ENCODE measurements at regions not wholly inside any gene's neighbourhood (a gene's known extent, or its start where the extent isn't known, plus 50 kb on each side); places are given as distances from the start of the nearest gene placed in this dataset.

DNA sequence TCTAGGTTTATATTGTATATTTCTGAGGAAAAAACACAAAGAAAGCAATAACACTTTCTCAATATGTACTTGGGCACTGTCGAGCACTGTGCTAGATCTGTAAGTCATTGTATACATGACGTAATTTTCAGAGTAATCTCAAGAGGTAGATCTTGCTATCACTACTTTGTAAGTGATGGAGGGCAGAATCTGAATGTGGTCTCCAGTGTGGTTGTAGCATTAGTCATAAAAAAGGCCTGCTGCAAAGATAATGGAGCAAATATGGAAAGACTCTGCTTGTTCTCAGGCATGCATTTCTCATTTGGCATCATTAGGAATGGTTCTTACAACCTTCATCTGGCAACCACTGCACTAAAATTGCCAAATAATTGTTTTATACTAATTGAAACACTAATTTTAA lies 419.8 kb upstream of the CCDC179 start:
- H3K9me3 Mint-ChIP-seq: peaks cover 3 to 11% (median 10%) of the 10 kb centered on the region in 3 donors
- no peaks in the 10 kb centered on the region for H3K9me3 ChIP-seq
- ChIA-PET POLR2A (no interaction called here), CTCF (no interaction called here)
- H3K27me3 Mint-ChIP-seq: no peaks in the 10 kb centered on the region
- H3K36me3 Mint-ChIP-seq: no peaks in the 10 kb centered on the region
- no peak overlapping the region for H3K27ac Mint-ChIP-seq
- ATAC-seq (replicated peaks in 1 of 4) (no peak), DNase-seq (no peak)
- no peak overlapping the region for H3K27ac ChIP-seq (ENCODE audit: low read length)
- no peak overlapping the region for H3K4me3 Mint-ChIP-seq
- no peaks in the 10 kb centered on the region for H3K4me1 Mint-ChIP-seq
- WGBS (ENCODE audit: insufficient coverage): 83% methylated on average over 1 of the region's 2 CpGs
- H3K4me3 ChIP-seq (ENCODE audit: control insufficient read depth in 1 of 2, extremely low read depth in 1 of 2, low read length in 1 of 2): no peak overlapping the region
- H3K4me1 ChIP-seq (ENCODE audit: control insufficient read depth in 1 of 2, extremely low read depth in 1 of 2, insufficient read depth in 2 of 2, low read length in 2 of 2): no peaks in the 10 kb centered on the region
- no peaks in the 10 kb centered on the region for H3K36me3 ChIP-seq (ENCODE audit: control insufficient read depth in 2 of 2, extremely low read depth in 1 of 2, insufficient read depth in 1 of 2, low read length in 1 of 2)
- no peaks in the 10 kb centered on the region for H3K27me3 ChIP-seq (replicated peaks in 1 of 2; ENCODE audit: control insufficient read depth in 2 of 2, extremely low read depth in 1 of 2, insufficient read depth in 2 of 2, low read length in 1 of 2)

DNA sequence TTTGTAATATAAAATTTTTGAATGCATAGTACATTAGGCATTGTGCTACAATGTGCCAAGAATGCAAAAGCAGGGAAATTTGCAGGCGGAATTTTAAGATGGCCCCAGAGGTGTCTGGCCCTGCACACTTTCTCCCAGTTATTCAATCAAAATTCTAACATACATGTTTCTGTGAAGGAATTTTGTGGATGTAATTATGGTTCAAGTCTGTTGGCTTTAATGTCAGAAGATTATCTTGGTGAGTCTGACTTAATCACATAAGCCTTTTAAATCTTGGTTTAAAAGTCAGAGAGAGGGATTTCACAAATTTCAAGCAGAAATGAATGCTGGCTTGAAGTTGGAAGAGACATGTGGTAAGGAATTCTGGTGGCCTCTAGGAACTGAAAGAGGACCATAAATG lies 423.4 kb upstream of the CCDC179 start:
- POLR2A ChIA-PET: no interaction called here
- no peaks in the 10 kb centered on the region for H3K27me3 ChIP-seq (replicated peaks in 1 of 2; ENCODE audit: control insufficient read depth in 2 of 2, extremely low read depth in 1 of 2, insufficient read depth in 2 of 2, low read length in 1 of 2)
- ATAC-seq (replicated peaks in 1 of 4) (no peak), DNase-seq (no peak)
- Mint-ChIP-seq H3K4me3 (no peak overlapping the region), H3K36me3 (no peaks in the 10 kb centered on the region), H3K27ac (no peak overlapping the region), H3K9me3 (peaks cover 0 to 11% (median 8%) of the 10 kb centered on the region in 3 donors), H3K27me3 (no peaks in the 10 kb centered on the region), H3K4me1 (no peaks in the 10 kb centered on the region)
- CTCF ChIA-PET: no interaction called here
- no peak overlapping the region for H3K27ac ChIP-seq (ENCODE audit: low read length)
- no CpG with 5 or more reads among the region's 1 CpG for WGBS (ENCODE audit: insufficient coverage)
- H3K36me3 ChIP-seq (ENCODE audit: control insufficient read depth in 2 of 2, extremely low read depth in 1 of 2, insufficient read depth in 1 of 2, low read length in 1 of 2): no peaks in the 10 kb centered on the region
- no peaks in the 10 kb centered on the region for H3K4me1 ChIP-seq (ENCODE audit: control insufficient read depth in 1 of 2, extremely low read depth in 1 of 2, insufficient read depth in 2 of 2, low read length in 2 of 2)
- H3K9me3 ChIP-seq: no peaks in the 10 kb centered on the region
- no peak overlapping the region for H3K4me3 ChIP-seq (ENCODE audit: control insufficient read depth in 1 of 2, extremely low read depth in 1 of 2, low read length in 1 of 2)

DNA sequence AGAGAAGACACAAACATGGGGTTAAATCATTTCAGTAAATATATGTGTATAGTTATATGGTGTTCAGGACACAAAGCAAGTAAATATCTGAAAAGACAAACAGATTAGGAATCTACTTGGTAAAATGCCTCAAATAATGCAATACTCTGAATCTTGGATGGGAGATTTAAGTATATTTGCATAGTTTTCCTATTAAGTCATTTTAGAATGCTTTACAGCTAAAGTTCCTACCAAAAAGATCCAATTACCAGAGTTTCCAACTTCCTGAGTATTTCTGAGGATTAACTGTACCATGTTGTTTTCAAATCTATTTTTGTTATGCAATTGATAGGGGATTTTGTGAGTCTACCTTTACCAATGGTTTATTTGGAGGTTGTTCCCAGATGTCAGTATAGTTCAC lies 424.4 kb upstream of the CCDC179 start:
- ATAC-seq (replicated peaks in 1 of 4) (no peak), DNase-seq (no peak)
- Histone ChIP-seq H3K9me3 (no peaks in the 10 kb centered on the region), H3K27ac (ENCODE audit: low read length) (no peak overlapping the region), H3K36me3 (ENCODE audit: control insufficient read depth in 2 of 2, extremely low read depth in 1 of 2, insufficient read depth in 1 of 2, low read length in 1 of 2) (no peaks in the 10 kb centered on the region), H3K4me1 (ENCODE audit: control insufficient read depth in 1 of 2, extremely low read depth in 1 of 2, insufficient read depth in 2 of 2, low read length in 2 of 2) (no peaks in the 10 kb centered on the region), H3K4me3 (ENCODE audit: control insufficient read depth in 1 of 2, extremely low read depth in 1 of 2, low read length in 1 of 2) (no peak overlapping the region), H3K27me3 (replicated peaks in 1 of 2; ENCODE audit: control insufficient read depth in 2 of 2, extremely low read depth in 1 of 2, insufficient read depth in 2 of 2, low read length in 1 of 2) (no peaks in the 10 kb centered on the region)
- peaks cover 0 to 8% (median 8%) of the 10 kb centered on the region in 3 donors for H3K9me3 Mint-ChIP-seq
- ChIA-PET POLR2A (no interaction called here), CTCF (no interaction called here)
- H3K27me3 Mint-ChIP-seq: no peaks in the 10 kb centered on the region
- no peaks in the 10 kb centered on the region for H3K4me1 Mint-ChIP-seq
- no peak overlapping the region for H3K4me3 Mint-ChIP-seq
- no peaks in the 10 kb centered on the region for H3K36me3 Mint-ChIP-seq
- no peak overlapping the region for H3K27ac Mint-ChIP-seq

DNA sequence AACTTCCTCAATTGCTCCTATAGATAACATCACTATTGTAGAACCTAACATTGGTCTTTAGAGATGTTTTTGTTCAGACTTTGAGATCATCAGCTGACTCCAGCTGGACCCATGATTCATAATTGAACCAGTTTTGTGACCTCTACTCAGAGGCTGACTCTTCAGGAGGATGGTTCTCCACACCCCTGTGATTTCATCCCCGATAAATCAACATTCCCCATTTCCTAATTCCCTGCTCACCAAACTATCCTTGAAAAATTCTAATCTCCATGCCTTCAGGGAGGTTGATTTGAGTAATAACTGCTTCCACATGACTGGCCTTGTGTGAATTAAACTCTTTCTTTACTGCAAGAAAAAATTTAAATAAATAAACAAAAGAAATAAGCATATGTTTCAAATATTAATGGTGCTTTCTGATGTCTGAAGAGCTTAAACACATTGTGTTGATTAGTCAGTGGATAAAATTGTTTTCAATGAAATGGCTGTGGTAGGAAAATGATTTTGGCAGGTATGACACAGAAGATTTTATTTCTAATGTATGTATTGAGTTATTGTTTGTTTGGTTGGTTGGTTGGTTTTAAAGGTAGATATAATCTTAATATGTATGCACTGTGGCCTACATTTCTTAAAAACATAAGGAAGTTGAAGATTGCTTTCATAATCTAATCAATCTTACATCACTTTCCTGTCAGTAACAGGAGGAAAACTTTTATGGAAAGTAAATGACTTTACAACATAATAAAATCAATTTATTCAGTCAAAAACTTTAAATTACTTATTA lies 427.9 kb upstream of the CCDC179 start:
- Histone ChIP-seq H3K27me3 (replicated peaks in 1 of 2; ENCODE audit: control insufficient read depth in 2 of 2, extremely low read depth in 1 of 2, insufficient read depth in 2 of 2, low read length in 1 of 2) (no peaks in the 10 kb centered on the region), H3K4me3 (ENCODE audit: control insufficient read depth in 1 of 2, extremely low read depth in 1 of 2, low read length in 1 of 2) (no peak overlapping the region), H3K4me1 (ENCODE audit: control insufficient read depth in 1 of 2, extremely low read depth in 1 of 2, insufficient read depth in 2 of 2, low read length in 2 of 2) (no peaks in the 10 kb centered on the region), H3K27ac (ENCODE audit: low read length) (no peak overlapping the region), H3K36me3 (ENCODE audit: control insufficient read depth in 2 of 2, extremely low read depth in 1 of 2, insufficient read depth in 1 of 2, low read length in 1 of 2) (no peaks in the 10 kb centered on the region), H3K9me3 (no peaks in the 10 kb centered on the region)
- DNase-seq: no peak
- Mint-ChIP-seq H3K4me1 (no peaks in the 10 kb centered on the region), H3K27ac (no peak overlapping the region), H3K36me3 (no peaks in the 10 kb centered on the region), H3K27me3 (no peaks in the 10 kb centered on the region), H3K4me3 (no peak overlapping the region), H3K9me3 (peaks cover under 1 to 17% (median 8%) of the 10 kb centered on the region in 3 donors)
- POLR2A ChIA-PET: no interaction called here
- CTCF ChIA-PET: no interaction called here
- WGBS (ENCODE audit: insufficient coverage): no CpG with 5 or more reads among the region's 1 CpG
- ATAC-seq (replicated peaks in 1 of 4): no peak

DNA sequence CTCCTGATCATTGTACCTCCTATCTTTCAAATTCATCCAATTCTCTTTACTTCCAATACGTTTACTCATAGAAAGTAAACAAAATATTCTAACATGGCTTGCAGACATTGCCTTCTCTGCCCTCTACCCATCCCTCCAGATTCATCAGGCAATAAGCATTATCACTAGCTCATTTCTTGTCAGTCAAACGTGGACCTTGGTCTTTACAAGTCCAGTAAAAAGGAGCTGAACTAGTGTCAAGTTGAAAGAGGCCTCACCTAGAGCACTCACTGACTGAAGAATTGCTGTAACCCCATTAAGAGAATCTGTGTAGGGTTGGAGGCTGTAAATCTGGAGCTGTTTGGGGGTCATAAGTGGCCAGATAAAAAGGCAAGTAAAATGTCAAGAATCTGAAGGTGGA lies 435.0 kb upstream of the CCDC179 start:
- no peak overlapping the region for H3K27ac Mint-ChIP-seq
- H3K4me1 Mint-ChIP-seq: no peaks in the 10 kb centered on the region
- WGBS (ENCODE audit: insufficient coverage): 33% methylated on average over 1 of the region's 2 CpGs
- H3K9me3 Mint-ChIP-seq: peaks cover 3 to 18% (median 5%) of the 10 kb centered on the region in 3 donors
- H3K27me3 ChIP-seq (replicated peaks in 1 of 2; ENCODE audit: control insufficient read depth in 2 of 2, extremely low read depth in 1 of 2, insufficient read depth in 2 of 2, low read length in 1 of 2): no peaks in the 10 kb centered on the region
- CTCF ChIA-PET: no interaction called here
- no peak for DNase-seq
- POLR2A ChIA-PET: no interaction called here
- ATAC-seq (replicated peaks in 1 of 4): no peak
- no peak overlapping the region for H3K27ac ChIP-seq (ENCODE audit: low read length)
- no peaks in the 10 kb centered on the region for H3K36me3 Mint-ChIP-seq
- no peaks in the 10 kb centered on the region for H3K27me3 Mint-ChIP-seq
- H3K4me1 ChIP-seq (ENCODE audit: control insufficient read depth in 1 of 2, extremely low read depth in 1 of 2, insufficient read depth in 2 of 2, low read length in 2 of 2): no peaks in the 10 kb centered on the region
- no peak overlapping the region for H3K4me3 ChIP-seq (ENCODE audit: control insufficient read depth in 1 of 2, extremely low read depth in 1 of 2, low read length in 1 of 2)
- H3K9me3 ChIP-seq: no peaks in the 10 kb centered on the region
- H3K4me3 Mint-ChIP-seq: no peak overlapping the region
- no peaks in the 10 kb centered on the region for H3K36me3 ChIP-seq (ENCODE audit: control insufficient read depth in 2 of 2, extremely low read depth in 1 of 2, insufficient read depth in 1 of 2, low read length in 1 of 2)

DNA sequence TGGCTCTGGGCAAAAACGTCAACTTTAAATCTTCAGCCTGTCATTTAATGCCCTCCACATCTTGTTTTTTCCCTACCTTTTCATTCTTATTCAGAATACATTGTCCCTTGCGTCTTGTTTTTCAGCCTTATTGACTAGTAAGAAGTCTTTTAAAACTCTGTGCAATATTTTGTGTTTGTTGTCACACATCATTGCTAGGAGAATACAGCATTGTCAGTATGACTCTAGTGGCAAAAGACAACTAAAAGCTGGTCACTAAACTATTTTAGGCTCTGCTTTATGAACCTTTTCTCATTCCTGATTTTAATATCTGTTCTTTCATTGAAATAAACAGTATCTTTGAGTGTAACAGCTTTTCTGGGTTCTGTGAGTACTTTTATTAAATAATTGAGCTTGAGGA lies 447.8 kb upstream of the CCDC179 start:
- Mint-ChIP-seq H3K36me3 (peaks cover 2% of the 10 kb centered on the region), H3K4me1 (no peaks in the 10 kb centered on the region), H3K27ac (no peak overlapping the region), H3K9me3 (peaks cover 15 to 28% (median 26%) of the 10 kb centered on the region in 3 donors), H3K27me3 (no peaks in the 10 kb centered on the region), H3K4me3 (no peak overlapping the region)
- ATAC-seq (replicated peaks in 1 of 4) (no peak), DNase-seq (no peak)
- Histone ChIP-seq H3K4me1 (ENCODE audit: control insufficient read depth in 1 of 2, extremely low read depth in 1 of 2, insufficient read depth in 2 of 2, low read length in 2 of 2) (no peaks in the 10 kb centered on the region), H3K27ac (ENCODE audit: low read length) (no peak overlapping the region), H3K9me3 (no peaks in the 10 kb centered on the region), H3K36me3 (ENCODE audit: control insufficient read depth in 2 of 2, extremely low read depth in 1 of 2, insufficient read depth in 1 of 2, low read length in 1 of 2) (no peaks in the 10 kb centered on the region), H3K4me3 (ENCODE audit: control insufficient read depth in 1 of 2, extremely low read depth in 1 of 2, low read length in 1 of 2) (no peak overlapping the region), H3K27me3 (replicated peaks in 1 of 2; ENCODE audit: control insufficient read depth in 2 of 2, extremely low read depth in 1 of 2, insufficient read depth in 2 of 2, low read length in 1 of 2) (no peaks in the 10 kb centered on the region)
- ChIA-PET POLR2A (no interaction called here), CTCF (no interaction called here)
- WGBS (ENCODE audit: insufficient coverage): no CpG with 5 or more reads among the region's 2 CpGs

DNA sequence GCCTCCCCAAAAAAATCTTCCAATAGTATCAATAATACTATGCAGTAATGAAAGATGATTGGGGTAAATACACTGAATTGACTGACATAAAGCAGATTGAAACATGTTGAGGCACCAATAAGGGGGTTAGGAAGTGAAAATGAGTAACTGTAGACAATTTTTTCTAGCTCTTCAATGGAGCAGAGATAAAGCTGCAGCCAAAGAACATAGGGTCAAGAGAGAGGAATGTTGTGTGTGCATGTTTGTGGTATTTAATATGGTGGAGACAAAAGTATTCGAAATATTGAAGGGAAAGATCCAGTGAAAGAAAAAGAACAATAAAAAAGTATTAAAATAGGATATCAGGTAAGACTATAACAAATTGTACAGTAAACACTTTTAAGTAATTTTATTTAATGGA lies 450.0 kb upstream of the CCDC179 start:
- no CpG with 5 or more reads among the region's 1 CpG for WGBS (ENCODE audit: insufficient coverage)

More for the DNA sequence above, 450.0 kb upstream of the CCDC179 start:
- Mint-ChIP-seq H3K9me3 (peaks cover 10 to 19% (median 16%) of the 10 kb centered on the region in 3 donors), H3K36me3 (no peaks in the 10 kb centered on the region), H3K4me1 (no peaks in the 10 kb centered on the region), H3K27ac (no peak overlapping the region), H3K27me3 (no peaks in the 10 kb centered on the region), H3K4me3 (no peak overlapping the region)
- no peaks in the 10 kb centered on the region for H3K9me3 ChIP-seq
- H3K27me3 ChIP-seq (replicated peaks in 1 of 2; ENCODE audit: control insufficient read depth in 2 of 2, extremely low read depth in 1 of 2, insufficient read depth in 2 of 2, low read length in 1 of 2): no peaks in the 10 kb centered on the region
- no peaks in the 10 kb centered on the region for H3K4me1 ChIP-seq (ENCODE audit: control insufficient read depth in 1 of 2, extremely low read depth in 1 of 2, insufficient read depth in 2 of 2, low read length in 2 of 2)
- no peak overlapping the region for H3K27ac ChIP-seq (ENCODE audit: low read length)
- ATAC-seq (replicated peaks in 1 of 4) (no peak), DNase-seq (no peak)
- ChIA-PET CTCF (no interaction called here), POLR2A (no interaction called here)
- H3K36me3 ChIP-seq (ENCODE audit: control insufficient read depth in 2 of 2, extremely low read depth in 1 of 2, insufficient read depth in 1 of 2, low read length in 1 of 2): no peaks in the 10 kb centered on the region
- H3K4me3 ChIP-seq (ENCODE audit: control insufficient read depth in 1 of 2, extremely low read depth in 1 of 2, low read length in 1 of 2): no peak overlapping the region
